GM19035 (cell line): ENCODE measurements at regions not wholly inside any gene's neighbourhood (a gene's known extent, or its start where the extent isn't known, plus 50 kb on each side); places are given as distances from the start of the nearest gene placed in this dataset.
"Not testable (repeated sequence)": the region's sequence is repeated elsewhere in the genome, so short reads cannot be mapped to it uniquely, and the experiment has no call there.

ENCODE experiments used
- ATAC-seq: cut with Tn5 transposase; IDR thresholded peaks from one replicate; pipeline ENCODE4 v1.9.1; 2021; ENCODE audit not compliant: unreplicated experiment

DNA sequence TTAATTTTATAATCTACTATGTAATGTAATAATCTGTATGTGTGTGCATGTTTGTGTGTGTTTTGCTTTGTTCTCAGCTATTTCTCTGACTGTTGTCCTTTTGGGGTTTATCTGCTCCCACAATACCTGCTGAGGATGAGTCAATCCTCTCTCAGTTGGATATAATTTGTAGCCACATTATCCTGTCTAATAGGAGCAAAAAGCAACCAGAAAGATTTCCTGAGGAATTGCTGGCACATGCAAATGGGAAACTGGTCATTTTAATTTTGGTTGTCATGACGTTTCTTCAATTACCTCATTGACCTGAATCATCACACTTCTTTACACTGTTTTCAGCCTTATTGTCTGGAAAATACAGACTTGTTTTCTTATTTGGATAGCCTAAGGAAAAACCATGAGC, 488.4 kb downstream of the KLF5 start:
- ATAC-seq: no peak

DNA sequence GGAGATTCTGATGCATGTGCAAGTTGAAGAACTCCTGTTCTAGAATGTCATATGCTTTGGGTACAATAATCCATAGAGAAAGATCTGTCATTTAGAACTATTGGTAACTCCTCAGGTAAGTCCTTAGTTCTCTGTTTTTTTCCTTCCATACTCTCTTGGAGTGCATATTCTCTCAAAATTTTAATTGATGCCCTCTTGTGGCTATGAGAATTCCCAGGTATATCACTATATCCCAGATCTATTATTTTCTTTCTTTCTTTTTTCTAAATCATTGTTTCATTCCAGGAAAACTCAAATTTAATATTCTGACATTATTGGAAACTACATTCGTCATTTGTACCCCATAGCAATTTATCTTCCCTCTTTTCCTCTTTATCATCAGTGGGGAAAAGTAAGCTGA, 485.4 kb downstream of the KLF5 start:
- no peak for ATAC-seq

DNA sequence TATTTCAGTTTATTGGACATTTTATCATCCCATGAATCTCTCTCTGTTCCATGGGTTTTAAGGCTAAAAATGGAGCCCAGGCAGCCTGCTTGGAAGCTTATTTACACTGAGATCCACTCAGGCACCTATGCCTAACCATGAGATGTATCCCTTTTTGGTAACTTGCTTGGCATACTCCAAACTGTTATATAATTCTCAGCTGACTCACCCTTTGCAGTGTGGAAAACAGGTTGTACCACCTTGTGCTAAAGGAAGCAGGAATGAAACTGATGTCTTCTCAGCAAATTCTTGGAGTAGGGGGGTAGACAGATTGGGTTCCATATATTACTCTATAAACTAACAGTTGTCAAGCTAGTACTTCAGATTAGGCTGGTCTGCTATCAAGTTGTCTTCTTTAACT, 483.6 kb downstream of the KLF5 start:
- ATAC-seq: no peak

DNA sequence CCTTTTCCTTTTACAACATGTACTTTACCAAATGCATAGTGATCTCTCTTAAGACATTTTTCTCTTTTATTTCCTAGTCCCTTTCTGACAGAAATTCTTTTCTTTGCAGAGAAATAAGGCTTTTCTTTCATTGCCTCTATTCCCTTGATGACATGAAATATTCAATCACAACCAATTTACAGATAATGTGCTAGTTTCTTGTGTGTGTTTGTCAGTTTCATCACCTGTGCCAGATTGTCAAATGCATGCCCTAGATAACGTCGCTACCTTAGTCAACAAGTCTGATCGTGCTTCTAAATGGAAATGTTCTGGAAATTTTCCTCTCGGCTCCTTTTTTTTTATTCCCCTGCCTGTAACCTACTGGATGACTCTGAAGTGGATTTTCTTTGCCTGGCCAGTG, 478.1 kb downstream of the KLF5 start:
- ATAC-seq: no peak

DNA sequence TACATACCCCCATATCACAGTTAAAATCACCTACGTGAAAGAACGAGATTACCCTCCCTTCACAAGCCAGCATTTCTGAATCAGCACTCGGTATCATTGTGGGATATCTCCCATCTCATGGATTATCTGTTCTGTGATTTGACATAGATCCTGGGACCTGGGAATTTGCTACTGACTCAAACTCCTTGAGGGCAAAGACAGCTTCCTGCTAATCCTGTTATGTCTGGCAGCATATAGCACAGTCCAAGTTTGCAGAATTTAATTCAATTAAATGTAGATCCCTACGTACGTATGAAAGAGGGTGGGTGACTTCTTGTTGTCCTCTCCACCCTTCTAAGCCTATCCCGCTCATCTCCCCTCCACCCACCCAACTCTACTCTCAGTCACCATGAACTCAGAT, 476.5 kb downstream of the KLF5 start:
- ATAC-seq: no peak

DNA sequence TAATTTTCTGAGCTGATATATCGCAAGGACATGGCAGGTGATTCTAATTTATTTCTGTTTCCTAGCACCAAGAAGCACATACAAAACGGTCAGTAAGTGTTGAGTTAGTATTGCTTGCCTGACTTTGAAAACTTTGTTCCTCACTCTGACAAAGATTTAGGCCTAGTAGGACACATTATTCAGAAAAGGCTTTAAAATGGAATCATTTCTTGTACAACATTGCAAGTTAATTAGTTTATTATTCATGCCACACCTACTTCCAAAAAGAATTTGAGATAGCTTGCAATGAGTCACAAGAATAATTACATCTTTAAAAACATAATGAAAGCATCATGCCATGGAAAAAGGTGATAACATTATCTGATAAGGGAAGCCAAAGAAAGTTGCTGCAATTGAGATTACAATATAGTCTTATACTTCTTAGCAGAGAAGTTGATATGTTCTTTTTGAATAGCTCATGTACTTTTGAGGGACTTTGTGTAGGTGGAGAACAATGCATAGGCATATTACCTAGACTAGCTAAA, 474.2 kb downstream of the KLF5 start:
- no peak for ATAC-seq

DNA sequence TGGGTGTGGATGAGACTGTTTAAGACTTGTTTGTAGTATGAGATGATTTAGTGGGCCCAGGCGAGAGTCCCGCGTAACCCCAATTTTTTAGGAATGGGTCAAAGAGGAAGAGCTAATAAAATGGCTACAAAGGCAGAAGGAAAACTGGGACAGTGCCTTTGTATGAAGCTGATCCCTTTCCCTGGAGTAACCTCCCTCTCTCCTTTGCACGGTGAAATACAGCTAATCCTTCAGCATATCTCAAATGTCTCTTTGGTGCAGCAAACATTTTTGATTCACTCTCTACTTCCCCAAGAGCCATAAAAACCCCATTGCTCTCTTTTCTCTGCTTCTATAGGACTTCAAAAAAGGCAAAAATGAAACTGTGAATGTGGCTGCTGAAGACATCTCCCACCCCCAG, 473.8 kb downstream of the KLF5 start:
- no peak for ATAC-seq

DNA sequence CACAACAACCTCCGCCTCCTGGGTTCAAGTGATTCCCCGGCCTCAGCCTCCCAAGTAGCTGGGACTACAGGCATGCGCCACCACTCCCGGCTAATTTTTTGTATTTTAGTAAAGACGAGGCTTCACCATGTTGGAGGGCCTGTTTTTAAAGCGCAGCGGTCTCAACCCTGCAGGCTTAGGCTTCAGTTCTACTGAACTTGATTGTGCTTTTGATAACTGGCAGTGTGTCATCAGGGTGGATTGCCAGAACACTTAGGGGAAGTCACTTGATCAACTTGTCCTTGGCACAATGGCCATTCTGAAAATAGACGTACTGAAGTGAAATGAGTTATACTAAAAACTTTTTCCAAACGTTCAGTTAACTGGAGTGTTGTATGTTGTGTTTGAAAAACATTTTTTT, 472.2 kb downstream of the KLF5 start:
- no peak for ATAC-seq

DNA sequence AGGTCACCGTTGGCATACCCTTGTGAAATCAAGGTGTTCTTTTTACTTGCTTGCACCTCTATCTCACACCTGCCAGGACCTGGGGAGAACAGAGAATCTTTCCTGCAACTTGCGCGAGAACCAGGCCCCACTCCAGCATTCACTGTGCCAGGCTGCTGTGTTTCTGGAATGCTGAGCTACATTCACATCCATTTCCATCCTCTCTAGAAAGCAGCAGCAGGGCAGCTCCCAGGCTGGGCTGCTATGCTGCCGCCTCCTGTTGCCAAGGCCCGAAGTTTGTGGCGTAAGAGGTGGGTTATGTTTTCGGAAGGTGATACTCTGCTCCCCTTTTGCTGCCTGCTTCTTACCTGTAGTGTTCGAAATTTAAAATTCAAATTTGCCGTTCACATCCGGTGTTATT, 464.1 kb downstream of the KLF5 start:
- ATAC-seq: no peak

DNA sequence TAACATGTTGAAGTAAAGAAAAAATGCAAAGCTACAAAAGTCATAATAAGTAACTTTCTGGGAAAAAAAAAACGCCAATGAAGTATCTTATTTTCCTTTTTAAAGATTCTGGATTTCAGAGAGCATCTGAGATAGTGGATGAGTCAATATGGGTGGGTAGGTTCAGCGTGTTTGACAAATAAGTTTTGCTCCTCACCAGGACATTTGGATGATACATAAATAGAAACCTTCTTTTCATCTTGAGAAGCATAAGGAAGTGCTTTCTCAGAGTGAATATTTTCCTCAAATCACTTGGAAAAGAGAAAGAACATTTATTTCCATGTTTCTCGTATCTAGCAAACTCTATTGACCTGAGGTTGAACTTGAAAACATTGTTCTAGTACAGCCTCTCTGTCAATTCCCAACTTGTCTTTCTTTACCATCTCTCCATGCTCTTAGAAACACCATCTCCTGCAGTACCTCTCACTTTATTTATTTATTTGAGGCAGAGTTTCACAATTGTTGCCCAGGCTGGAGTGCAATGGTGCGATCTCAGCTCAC, 463.2 kb downstream of the KLF5 start:
- ATAC-seq: no peak

DNA sequence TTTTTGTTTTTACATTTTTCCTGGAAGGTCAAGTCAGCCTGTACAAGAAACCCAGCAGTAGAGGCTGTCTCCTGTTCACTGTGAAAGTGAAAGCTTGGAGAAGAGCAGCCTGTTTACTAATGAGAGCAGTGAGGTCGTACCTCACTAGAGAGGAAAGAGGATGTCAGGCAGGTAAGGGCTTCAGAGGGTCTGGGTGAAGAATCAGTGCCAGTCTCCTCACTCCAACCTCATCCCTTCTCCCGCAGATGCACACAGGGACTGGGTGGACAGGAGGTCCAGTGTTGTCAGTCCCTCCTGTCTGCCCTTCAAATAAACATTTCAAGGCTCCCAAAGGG, 462.5 kb downstream of the KLF5 start:
- no peak for ATAC-seq

DNA sequence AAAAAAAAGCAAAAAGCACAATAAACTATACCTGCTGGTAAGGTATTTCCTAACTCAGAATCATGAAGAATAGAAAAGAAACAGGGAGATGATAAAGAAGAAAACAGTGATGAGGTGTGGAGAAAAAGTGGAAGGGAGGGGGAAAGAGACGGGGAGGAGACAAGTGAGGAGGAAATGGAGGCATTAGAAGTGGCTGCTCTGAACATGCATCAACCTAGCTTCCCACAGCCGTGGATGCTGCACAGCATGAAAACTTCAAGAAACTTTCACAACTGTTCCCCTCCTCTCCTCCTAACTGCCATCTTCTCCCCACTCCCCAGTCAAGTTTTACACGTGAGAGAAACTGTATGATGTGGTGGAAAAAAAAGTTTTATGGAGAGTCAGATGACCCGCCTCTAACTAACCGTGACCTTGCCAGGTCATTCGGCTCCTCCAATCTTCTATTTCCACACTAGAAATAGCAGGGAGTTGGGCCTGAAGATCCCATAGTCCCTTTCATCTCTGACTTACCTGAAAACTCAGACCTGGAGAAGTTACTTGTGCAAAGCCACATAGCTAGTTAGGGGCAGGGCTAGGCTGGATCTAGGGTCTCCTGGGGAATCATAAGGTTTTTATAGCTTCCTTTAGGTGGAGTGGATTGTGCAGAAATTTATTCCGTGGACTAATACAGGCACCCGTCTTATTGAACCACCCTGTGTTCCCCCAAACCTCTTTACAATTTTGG, 461.9 kb downstream of the KLF5 start:
- ATAC-seq: no peak

DNA sequence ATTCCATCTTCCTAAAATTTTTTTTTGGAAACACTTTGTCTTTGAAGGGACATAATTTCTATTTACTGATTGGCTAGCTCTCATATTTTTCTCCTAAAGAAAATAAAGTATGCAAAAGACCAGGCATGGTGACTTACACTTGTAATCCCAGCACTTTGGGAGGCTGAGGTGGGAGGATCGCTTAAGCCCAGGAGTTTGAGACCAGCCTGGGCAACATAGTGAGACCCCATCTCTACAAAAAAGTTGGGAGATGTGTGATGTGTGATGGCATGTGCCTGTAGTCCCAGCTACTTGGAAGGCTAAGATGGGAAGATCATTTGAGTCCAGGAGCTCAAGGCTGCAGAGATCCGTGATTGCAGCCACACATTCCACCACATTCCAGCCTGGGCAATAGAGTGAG, 461.3 kb downstream of the KLF5 start:
- ATAC-seq: not testable (repeated sequence)

DNA sequence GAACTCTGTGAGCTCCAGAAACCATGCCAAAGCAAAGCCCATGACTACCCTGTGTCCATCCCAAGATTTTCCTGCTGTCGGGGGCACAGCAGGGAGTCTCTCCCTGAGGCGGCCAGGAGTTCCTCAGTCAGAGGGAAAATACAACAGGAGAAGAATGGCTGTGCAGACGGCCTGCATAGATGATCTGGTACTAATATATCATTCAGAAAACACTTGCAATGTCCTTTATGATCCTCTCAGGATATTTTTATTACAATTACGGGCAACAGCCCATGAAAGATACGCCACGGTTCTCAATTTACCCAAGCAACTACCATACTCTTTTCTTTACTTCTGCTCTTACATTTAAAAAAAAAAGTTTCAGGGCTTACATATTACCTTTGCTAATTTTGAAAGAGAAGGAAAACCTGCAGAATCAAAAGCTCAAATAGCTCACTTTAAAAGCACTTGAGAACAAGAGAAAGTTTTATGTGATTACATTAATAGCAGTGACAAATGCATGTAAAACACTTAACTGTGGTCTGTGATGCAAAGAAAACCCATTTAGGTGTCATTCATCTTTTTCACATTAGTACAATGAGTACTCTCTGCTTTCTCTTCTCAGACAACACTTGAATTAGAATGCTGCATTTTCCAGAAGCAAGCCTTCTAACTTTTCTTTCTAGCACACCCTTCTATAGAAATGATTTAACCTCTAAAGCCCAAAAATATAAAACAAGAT, 460.8 kb downstream of the KLF5 start:
- ATAC-seq: no peak

DNA sequence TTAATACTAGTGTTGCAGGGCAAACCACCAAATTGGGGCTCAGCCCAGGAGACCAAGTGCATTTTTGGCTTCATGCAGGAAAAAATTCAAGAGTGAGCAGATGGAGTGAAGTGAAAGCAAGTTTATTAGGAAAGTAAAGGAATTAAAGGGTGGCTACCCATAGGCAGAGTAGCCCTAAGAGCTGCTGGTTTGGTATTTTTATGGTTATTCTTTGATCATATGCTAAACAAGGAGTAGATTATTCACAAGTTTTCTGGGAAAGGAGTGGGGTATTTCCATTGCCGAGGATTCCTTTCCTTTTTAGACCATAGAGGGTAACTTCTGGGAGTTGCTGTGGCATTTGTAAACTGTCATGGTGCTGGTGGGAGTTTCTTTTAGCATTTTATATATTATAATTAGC, 459.0 kb downstream of the KLF5 start:
- ATAC-seq: no peak

DNA sequence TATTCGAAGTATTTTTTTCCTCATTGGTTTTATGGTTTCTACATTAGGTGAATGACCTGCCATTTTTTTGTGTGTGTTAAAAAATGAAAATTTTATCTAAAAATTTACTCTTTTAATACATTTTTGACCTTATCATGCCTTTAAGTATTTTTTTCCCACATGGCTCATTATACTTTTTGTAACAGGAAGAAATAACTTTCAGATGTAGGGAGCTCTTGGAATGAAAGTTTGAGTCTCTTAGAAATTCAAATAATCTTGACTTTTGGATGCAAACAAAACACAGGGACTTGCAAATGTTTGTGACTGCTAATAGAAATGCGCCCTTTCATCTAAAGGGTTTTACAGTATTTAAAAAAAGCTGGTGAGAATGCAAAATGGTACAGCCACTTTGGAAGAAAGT, 457.9 kb downstream of the KLF5 start:
- no peak for ATAC-seq

DNA sequence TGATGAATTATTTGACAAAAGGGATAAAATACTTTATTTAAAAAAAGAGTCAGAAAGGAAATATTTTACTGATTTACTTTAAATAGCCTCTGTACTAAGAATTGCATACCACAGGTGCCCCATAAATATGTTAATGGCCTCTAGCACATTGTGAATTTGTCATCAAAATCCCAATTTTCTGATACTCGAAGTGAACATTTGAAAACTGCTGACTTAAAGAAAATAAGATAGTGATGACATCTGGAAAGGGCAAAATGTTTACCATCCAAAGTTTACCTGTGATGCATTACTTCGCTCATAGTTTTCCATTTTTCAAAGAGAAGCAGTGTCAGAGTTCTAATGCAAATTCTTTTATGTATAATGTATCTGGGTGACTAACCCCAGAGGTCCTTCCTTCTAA, 455.4 kb downstream of the KLF5 start:
- no peak for ATAC-seq

DNA sequence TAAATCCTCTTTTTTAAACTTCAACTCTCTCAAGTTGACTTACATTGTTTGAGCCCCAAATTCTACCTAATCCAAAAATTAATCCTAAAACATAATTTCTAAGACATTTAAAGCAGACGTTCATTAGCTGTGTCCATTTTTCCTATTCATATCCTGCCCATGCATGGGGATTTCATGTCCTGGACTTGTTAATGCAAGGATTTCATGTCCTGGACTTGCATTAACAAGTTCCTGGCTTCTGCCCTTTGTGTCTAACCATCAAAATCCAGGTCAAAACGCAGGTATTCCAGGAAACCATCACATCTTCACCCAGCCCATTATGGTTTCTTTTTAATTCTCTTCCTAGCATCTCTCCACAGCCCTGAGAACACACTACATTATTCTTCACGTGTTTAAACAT, 454.9 kb downstream of the KLF5 start:
- ATAC-seq: no peak

DNA sequence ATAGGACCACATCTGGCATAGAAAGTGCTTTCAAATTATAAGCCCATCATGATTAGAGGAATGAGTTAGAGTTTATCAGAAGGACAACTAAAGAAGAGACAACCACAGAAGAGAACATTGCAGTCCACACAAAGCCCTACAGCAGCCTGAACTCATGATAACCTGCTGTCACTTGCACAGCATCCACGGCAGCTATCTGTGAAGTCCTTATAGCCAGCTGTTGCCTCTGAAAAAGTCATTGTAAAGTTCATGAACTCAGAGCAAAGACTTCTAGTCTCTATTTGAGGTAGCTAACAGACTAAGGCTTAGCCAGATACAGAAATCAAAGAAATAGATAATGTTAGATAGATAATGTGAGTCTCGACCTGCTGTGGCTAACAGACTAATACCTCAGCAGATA, 450.0 kb downstream of the KLF5 start:
- no peak for ATAC-seq

DNA sequence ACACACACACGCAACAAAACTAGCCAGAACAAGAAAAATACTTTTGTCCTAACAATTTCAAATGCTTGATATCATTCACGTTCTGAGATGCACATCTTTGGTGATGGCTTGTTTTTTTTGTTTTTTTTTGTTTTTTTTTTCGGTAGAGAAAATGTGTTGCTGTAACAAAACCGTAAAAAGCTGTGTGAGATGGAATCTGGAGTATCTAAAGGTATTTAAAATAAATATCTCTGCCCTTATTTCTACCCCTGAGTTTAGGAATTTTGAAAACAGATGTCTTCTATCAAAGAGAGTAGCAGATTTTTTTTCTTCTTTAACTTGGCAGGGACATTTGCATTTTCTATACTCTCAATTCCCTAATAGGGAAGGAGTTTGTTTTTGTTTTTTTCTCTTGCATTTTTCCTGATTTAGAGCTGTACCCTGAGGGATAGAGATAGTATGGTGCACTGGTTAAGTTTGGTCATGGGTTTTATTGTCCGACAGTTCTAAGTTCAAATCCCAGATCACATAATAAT, 446.6 kb downstream of the KLF5 start:
- no peak for ATAC-seq

DNA sequence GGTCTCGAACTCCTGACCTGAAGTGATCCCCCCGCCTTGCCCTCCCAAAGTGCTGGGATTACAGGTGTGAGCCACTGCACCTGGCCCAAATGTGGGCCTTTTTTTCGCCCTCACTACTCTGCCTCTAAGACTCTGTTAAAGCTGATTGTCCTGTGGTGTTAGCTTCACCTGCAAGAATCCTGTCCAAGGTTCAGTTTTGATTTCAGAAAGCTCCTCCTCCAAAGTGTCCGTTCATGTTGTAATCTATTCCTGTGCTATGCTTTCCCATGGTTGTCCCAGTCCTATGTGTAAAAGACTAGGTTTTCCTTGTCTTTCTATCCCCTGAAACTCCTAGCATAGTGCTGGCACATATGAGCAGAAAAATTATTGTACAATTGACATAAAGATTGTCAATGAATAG, 440.9 kb downstream of the KLF5 start:
- no peak for ATAC-seq

DNA sequence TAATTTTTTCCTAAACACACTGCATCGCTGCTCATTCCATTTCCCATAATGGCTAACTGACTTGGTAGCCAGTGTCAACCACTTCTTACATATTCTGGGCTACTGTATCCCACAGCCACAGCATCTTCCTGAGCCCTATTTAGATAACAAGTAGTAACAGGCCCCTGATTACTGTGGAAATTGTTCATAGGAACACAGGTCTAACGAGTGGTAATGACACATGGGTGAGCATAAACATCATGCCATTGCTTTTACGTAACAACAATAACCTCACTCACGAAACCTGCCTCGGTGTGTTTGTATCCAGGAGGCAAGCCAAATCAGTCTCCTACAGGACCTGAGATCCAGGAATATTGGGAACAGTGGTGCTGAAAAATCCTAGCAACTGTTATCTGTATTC, 438.6 kb downstream of the KLF5 start:
- no peak for ATAC-seq
